ENCODE measurements at regions not wholly inside any gene's neighbourhood (a gene's known extent, or its start where the extent isn't known, plus 50 kb on each side); places are given as distances from the start of the nearest gene placed in this dataset.

GRCh38 chr11:26202754-26203153 lies 129.2 kb upstream of the ANO3 start:
- no peak for DNase-seq

DNA sequence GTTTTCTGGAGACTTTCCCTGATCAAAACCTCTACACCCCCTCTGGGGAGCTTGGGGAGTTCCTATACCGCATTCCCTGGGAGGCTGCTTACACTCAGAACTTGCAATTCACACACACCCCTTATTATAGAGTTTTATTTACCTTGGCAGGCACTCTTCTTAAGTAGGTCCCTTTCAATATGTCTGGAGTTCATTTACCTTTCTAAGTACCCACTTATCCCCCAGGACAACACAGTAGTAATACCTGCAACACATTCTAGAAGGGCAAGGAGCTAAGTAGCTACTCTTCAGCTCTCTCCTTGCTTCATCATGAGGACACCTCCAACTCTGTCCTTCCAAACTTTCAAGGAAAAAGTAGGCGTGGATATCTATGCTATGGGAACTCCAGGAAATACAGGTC lies 127.8 kb upstream of the ANO3 start:
- DNase-seq: no peak

- DNase-seq: no peak
Measured at GRCh38 chr11:26204839-26205238, 127.1 kb upstream of the ANO3 start.

DNA sequence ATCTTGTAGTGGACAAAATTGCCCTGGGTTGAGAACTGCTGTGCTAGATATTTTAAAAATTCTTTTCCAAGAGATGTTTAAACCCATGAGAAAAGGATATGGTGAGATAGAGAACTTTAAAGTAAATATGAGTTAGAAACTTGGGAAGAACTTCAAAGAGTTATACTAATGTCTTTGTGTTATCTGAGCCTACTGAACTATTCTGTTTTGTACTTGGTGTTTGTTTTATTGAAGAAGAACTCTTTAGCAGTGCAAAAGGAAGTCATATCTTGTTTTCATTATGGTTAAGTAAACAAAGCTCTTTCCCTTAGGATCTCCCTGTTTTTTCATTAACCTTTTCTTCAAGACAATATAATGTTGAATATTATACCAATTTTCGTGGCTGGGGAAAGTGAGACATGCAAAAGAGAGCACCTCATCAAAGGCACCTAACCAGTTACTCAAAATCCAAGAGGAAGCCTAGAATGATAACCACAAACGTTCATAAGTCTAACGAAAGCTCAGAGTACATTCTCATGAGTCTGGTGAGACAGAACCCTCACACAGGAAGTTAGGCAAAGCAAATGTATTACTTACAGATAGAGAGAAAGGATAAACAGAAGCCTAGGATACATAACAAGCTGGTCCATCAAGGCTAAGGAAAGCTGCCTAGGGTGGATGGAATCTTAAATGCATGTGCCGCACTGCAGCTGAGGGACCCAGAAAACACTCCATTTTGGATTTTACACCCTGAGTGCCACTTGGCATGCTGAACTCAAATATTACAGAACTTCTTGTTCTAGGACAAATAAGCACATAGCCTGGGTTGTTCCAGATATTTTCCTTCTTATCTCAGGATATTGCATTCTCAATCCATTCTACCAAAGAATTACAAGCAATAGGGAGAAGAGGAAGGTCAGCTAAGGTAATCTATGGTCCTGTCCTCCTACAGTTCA lies 112.5 kb upstream of the ANO3 start:
- no peak for DNase-seq

DNA sequence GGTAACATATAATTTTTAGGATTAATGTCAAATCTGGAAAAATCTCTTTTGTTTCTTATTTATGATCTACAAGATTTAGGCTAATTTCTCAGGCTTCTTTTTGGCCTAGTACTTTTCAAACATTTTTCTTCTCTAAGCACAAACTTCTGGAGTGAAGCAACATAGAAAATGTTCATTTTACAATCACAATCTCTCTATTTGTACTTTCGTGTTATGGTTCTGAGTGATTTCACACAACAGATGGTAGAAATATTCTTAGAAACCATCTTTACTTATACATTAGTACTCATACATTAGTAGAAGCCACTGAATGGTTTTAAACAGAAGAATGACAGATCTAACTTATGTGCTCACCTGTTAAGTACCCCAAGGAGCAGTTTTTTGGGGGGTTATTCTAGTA lies 106.3 kb upstream of the ANO3 start:
- DNase-seq: no peak

DNA sequence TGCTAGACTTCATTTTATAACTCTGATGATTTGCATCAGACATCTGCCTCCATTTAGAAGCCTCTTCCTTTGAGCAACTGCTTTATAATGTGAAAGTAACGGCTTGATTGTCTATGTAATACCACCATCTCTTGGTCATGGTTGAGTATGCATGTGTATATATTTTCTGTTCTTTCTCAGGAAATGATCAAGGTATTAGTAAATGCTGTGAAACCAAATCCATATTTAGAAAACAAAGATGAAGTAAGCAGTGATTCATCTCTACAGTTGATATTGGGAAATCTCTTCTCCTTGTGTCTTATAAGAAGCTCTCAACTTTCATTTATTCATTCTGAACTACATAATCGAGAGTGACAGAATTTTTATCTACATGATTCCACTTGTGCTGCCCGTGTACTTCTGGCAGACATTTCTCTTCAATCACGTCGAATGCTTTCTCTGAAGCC lies 104.6 kb upstream of the ANO3 start:
- DNase-seq: no peak

GRCh38 chr11:26227883-26228502 lies 103.9 kb upstream of the ANO3 start:
- no peak for DNase-seq

GRCh38 chr11:26228778-26229177 lies 103.2 kb upstream of the ANO3 start:
- no peak for DNase-seq

GRCh38 chr11:26229257-26229656 lies 102.7 kb upstream of the ANO3 start:
- no peak for DNase-seq

- DNase-seq: no peak
Measured at GRCh38 chr11:26229981-26230380, 101.9 kb upstream of the ANO3 start.

- DNase-seq: no peak
Measured at GRCh38 chr11:26231252-26231661, 100.7 kb upstream of the ANO3 start.

- no peak for DNase-seq
Measured at GRCh38 chr11:26234451-26234850, 97.5 kb upstream of the ANO3 start.

DNA sequence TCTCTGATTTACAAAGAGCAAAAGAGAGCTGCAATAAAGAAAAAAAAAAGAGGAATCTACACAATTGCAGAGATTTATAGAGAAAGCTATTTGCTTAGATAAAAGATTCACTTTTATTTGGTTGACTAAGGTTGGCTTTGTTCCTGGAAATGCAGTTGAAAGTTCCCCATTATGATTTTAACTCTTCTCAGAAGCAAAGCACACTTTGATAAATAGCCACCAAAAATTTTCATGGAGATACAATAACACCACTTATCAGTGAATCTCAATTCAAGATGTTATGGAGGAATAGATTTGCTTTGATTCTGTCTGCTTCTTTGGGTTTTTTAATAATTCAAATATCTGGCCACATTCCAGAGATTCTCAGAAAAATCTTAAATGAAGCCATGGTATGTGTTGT lies 88.5 kb upstream of the ANO3 start:
- DNase-seq: no peak

GRCh38 chr11:26244207-26244606 lies 87.7 kb upstream of the ANO3 start:
- no peak for DNase-seq

DNA sequence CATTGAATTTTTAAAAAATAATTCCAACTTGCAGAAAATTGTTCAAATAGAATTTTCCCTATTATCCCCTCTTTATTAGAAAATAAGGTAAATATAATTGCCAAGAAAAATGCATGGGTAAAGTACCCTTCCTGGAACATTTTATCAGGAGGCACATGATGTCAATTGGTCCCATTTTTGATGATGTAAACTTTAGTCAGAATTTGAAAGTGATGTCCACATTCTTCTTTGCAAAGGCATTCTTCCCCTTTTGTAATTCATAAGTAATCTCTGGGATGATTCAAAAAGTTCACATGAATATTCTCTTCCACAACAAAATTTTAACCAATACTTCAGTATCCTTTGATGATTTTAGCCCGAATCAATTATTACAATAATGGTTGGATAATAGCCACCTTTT lies 86.9 kb upstream of the ANO3 start:
- DNase-seq: no peak

DNA sequence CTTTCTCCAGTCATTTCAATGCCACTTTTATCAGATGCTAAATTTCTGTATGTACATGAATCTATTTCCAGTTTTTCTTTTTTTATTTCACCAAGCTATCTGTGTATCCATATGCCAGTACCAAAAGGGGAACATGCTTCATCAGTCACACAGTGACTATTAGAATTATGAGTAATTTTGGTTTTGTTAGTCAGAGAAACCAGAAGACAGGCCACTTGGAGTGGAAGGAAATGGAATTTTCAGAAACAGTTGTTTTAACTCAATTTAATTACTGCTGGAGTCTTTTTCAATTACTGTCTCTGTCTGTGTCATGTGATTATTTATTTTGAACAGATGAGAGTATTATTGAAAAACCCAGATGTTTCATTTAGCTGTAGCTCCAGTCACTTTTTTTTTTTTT lies 84.6 kb upstream of the ANO3 start:
- no peak for DNase-seq

DNA sequence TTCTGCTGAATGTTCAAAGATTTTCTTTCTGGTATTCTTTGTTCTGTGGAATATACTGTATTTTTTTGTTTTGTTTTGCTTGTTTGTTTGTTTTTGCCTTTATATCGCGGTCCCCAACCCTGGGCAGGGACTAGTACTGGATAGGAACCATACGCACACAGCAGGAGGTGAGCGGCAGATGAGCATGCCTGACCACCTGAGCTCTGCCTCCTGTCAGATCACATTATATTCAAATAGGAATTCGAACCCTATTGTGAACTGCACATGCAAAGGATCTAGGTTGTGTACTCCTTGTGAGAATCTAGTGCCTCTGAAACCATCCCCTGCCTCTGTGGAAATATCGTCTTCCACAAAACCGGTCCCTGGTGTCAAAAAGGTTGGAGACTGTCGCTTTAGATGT lies 83.3 kb upstream of the ANO3 start:
- no peak for DNase-seq

- no peak for DNase-seq
Measured at GRCh38 chr11:26254378-26254777, 77.6 kb upstream of the ANO3 start.

GRCh38 chr11:26263769-26264168 lies 68.2 kb upstream of the ANO3 start:
- DNase-seq: no peak

GRCh38 chr11:26264266-26264665 lies 67.7 kb upstream of the ANO3 start:
- DNase-seq: no peak

- DNase-seq: no peak
Measured at GRCh38 chr11:26268980-26269660, 62.8 kb upstream of the ANO3 start.

GRCh38 chr11:26271666-26272065 lies 60.3 kb upstream of the ANO3 start:
- DNase-seq: no peak

GRCh38 chr11:26276798-26277424 lies 55.0 kb upstream of the ANO3 start:
- DNase-seq: peak; percentile 30
